ENCODE measurements at regions not wholly inside any gene's neighbourhood (a gene's known extent, or its start where the extent isn't known, plus 50 kb on each side); places are given as distances from the start of the nearest gene placed in this dataset.
"Not testable (repeated sequence)": the region's sequence is repeated elsewhere in the genome, so short reads cannot be mapped to it uniquely, and the experiment has no call there.

DNA sequence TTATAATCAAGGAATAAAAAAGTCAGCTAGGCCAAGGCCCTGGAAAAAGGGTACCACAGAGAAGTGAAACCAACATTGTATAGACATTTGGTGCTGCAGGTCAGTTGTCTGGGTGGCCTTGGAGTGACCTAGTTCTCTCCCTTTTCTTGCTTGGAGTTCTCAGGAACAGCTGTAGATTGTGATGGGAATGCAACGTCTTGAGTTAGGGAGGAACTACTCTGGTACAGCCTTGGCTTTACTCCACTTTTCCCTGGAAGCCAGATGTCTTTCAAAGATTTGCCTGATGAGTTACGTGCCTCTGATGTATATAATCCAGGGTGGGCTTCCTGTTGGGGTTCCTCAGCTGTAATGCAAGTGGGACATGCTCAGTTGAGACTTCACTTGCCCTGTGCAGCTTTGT is 694.7 kb downstream of the HTR1B start:
- no peak overlapping the region for H3K4me3 ChIP-seq (replicated peaks; ENCODE audit: low read depth, low read length)
- TF ChIP-seq, protein P1, sequence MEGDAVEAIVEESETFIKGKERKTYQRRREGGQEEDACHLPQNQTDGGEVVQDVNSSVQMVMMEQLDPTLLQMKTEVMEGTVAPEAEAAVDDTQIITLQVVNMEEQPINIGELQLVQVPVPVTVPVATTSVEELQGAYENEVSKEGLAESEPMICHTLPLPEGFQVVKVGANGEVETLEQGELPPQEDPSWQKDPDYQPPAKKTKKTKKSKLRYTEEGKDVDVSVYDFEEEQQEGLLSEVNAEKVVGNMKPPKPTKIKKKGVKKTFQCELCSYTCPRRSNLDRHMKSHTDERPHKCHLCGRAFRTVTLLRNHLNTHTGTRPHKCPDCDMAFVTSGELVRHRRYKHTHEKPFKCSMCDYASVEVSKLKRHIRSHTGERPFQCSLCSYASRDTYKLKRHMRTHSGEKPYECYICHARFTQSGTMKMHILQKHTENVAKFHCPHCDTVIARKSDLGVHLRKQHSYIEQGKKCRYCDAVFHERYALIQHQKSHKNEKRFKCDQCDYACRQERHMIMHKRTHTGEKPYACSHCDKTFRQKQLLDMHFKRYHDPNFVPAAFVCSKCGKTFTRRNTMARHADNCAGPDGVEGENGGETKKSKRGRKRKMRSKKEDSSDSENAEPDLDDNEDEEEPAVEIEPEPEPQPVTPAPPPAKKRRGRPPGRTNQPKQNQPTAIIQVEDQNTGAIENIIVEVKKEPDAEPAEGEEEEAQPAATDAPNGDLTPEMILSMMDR (IDR thresholded peaks at IDR 0.05; ENCODE audit: insufficient read depth, low read length, poor library complexity, severe bottlenecking), result no peak
- DNase-seq (ENCODE audit: extremely low read depth, insufficient read length), result no peak
- no peaks in the 10 kb centered on the region for H3K27me3 ChIP-seq (replicated peaks; ENCODE audit: control insufficient read depth, insufficient read depth, low read length)
- no peaks in the 10 kb centered on the region for H3K36me3 ChIP-seq (ENCODE audit: control insufficient read depth, insufficient read depth, low read length)

DNA sequence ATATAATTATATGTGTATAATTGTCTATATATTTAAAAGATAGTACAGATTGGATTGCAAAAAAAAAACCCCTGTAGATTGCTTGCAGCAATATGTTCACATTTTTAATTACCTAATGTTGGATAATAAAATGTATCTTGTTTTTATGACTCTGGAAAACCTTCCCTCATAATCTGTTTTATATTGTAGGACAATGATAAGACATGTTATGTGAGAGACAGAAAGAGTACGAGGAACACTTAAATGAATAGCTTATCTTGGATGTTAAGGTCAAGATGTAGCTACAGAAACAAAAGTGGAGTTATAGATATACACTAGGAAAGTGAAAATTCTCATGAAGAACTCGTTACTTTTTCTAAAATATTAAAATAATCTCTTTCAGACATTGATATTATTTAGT is 691.6 kb upstream of the IMPG1 start:
- Histone ChIP-seq H3K36me3 (ENCODE audit: control insufficient read depth, insufficient read depth, low read length) (no peaks in the 10 kb centered on the region), H3K4me3 (replicated peaks; ENCODE audit: low read depth, low read length) (no peak overlapping the region), H3K27me3 (replicated peaks; ENCODE audit: control insufficient read depth, insufficient read depth, low read length) (no peaks in the 10 kb centered on the region)
- DNase-seq (ENCODE audit: extremely low read depth, insufficient read length), result no peak
- TF ChIP-seq, protein P1 (IDR thresholded peaks at IDR 0.05; ENCODE audit: insufficient read depth, low read length, poor library complexity, severe bottlenecking), result no peak

DNA sequence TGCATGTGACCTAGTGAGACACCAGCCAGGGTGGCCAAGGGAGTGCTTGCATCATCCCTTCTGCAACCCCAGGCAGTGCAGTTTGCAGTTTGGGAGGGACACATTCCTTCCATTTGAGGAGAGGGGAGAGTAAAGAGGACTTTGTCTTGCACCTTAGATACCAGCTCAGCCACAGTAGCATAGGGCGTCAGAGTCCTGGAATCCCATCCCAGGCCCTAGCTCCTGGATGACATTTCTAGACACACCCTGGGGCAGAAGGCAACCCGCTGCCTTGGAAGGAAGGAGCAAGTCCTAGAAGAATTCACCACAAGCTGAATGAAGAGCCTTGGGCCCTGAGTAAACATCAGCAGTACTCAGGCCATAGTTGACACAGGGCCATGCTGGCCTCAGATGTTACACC is 680.4 kb upstream of the IMPG1 start:
- no peak overlapping the region for H3K4me3 ChIP-seq (replicated peaks; ENCODE audit: low read depth, low read length)
- no peaks in the 10 kb centered on the region for H3K36me3 ChIP-seq (ENCODE audit: control insufficient read depth, insufficient read depth, low read length)
- TF ChIP-seq, protein P1 (IDR thresholded peaks at IDR 0.05; ENCODE audit: insufficient read depth, low read length, poor library complexity, severe bottlenecking), result no peak
- DNase-seq (ENCODE audit: extremely low read depth, insufficient read length), result no peak
- no peaks in the 10 kb centered on the region for H3K27me3 ChIP-seq (replicated peaks; ENCODE audit: control insufficient read depth, insufficient read depth, low read length)

DNA sequence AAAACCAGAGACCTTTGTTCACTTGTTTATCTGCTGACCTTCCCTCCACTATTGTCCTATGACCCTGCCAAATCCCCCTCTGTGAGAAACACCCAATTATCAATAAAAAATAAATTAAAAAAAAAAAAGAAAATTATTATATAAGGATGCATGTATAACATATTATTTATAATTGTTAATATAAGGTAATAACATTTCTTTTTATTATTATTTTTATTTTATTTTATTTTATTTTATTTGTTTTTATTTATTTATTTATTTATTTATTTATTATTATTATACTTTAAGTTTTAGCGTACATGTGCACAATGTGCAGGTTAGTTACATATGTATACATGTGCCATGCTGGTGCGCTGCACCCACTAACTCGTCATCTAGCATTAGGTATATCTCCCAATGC is 672.9 kb upstream of the IMPG1 start:
- H3K27me3 ChIP-seq (replicated peaks; ENCODE audit: control insufficient read depth, insufficient read depth, low read length), result not testable (repeated sequence)

DNA sequence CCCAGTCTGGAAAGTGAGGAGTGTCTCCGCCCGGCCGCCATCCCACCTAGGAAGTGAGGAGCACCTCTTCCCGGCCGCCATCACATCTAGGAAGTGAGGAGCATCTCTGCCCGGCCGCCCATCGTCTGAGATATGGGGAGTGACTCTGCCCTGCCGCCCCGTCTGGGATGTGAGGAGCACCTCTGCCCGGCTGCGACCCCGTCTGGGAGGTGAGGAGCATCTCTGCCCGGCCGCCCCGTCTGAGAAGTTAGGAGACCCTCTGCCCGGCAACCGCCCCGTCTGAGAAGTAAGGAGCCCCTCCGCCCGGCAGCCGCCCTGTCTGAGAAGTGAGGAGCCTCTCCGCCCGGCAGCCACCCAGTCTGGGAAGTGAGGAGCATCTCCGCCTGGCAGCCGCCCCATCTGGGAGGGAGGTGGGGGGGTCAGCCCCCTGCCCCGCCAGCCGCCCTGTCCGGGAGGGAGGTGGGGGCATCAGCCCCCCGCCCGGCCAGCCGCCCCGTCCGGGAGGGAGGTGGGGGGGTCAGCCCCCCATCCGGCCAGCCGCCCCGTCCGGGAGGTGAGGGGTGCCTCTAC is 671.8 kb upstream of the IMPG1 start:
- not testable (repeated sequence) for H3K27me3 ChIP-seq (replicated peaks; ENCODE audit: control insufficient read depth, insufficient read depth, low read length); DNase-seq (ENCODE audit: extremely low read depth, insufficient read length); H3K36me3 ChIP-seq (ENCODE audit: control insufficient read depth, insufficient read depth, low read length); H3K4me3 ChIP-seq (replicated peaks; ENCODE audit: low read depth, low read length)

More for the DNA sequence above, 672.9 kb upstream of the IMPG1 start:
- H3K36me3 ChIP-seq (ENCODE audit: control insufficient read depth, insufficient read depth, low read length); DNase-seq (ENCODE audit: extremely low read depth, insufficient read length); H3K4me3 ChIP-seq (replicated peaks; ENCODE audit: low read depth, low read length): not testable (repeated sequence)

DNA sequence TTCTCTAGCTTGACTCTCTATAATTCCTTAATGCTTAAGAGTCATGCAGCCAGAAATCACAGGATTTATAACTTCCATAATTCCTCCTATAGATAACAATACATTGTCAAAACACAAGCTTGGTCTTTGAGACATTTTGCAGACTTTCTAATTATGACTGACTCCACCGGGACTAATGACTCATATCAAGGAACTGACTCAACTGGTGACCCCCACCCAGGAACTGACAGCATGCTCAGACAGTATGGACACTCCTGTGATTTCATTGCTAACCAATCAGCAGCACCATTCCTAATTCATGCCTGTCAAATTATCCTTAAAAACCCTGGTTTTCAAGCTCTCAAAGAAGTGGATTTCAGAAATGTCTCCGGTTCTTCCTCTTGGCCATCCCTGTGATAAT is 670.5 kb upstream of the IMPG1 start:
- no peak for DNase-seq (ENCODE audit: extremely low read depth, insufficient read length)
- Histone ChIP-seq H3K4me3 (replicated peaks; ENCODE audit: low read depth, low read length) (no peak overlapping the region), H3K27me3 (replicated peaks; ENCODE audit: control insufficient read depth, insufficient read depth, low read length) (no peaks in the 10 kb centered on the region), H3K36me3 (ENCODE audit: control insufficient read depth, insufficient read depth, low read length) (no peaks in the 10 kb centered on the region)
- TF ChIP-seq, protein P1 (IDR thresholded peaks at IDR 0.05; ENCODE audit: insufficient read depth, low read length, poor library complexity, severe bottlenecking), result no peak

DNA sequence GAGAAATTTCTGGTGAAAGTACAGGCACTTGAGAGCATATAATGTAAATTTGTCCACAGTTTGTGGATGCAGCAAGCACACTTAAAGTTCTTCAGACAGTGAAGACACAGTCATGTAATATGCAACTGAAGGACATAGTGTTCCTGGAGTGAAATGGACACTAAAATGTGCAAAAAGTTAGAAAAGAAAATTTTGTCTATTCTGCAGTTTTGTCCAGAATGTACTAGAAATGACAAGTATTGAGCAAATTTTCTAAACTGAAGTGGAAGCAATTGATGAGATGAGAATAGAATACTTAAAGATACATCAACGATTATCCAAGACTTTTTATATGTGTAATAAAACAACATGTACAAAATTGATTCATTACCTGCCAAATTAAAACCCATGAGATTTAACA is 647.0 kb upstream of the IMPG1 start:
- no peak overlapping the region for H3K4me3 ChIP-seq (replicated peaks; ENCODE audit: low read depth, low read length)
- no peaks in the 10 kb centered on the region for H3K36me3 ChIP-seq (ENCODE audit: control insufficient read depth, insufficient read depth, low read length)
- H3K27me3 ChIP-seq (replicated peaks; ENCODE audit: control insufficient read depth, insufficient read depth, low read length), result no peaks in the 10 kb centered on the region
- DNase-seq (ENCODE audit: extremely low read depth, insufficient read length), result no peak
- TF ChIP-seq, protein P1 (IDR thresholded peaks at IDR 0.05; ENCODE audit: insufficient read depth, low read length, poor library complexity, severe bottlenecking), result no peak
